ENCODE measurements at regions not wholly inside any gene's neighbourhood (a gene's known extent, or its start where the extent isn't known, plus 50 kb on each side); places are given as distances from the start of the nearest gene placed in this dataset.

GRCh38 chr18:47618758-47619157, 311.7 kb downstream of the SMAD2 start:
- Histone ChIP-seq H3K27ac (no peak overlapping the region), H3K36me3 (no peaks in the 10 kb centered on the region), H3K4me2 (no peak overlapping the region), H3K27me3 (no peaks in the 10 kb centered on the region), H3F3A (ENCODE audit: low read depth) (no peaks in the 10 kb centered on the region), H3K4me1 (no peaks in the 10 kb centered on the region), H3K4me3 (no peak overlapping the region), H2AFZ (replicated peaks) (no peak overlapping the region), H4K20me1 (ENCODE audit: low read depth) (no peaks in the 10 kb centered on the region), H3K9me3 (ENCODE audit: low read depth) (no peaks in the 10 kb centered on the region), H3K9ac (no peak overlapping the region), H3K79me2 (ENCODE audit: low read depth) (no peaks in the 10 kb centered on the region)
- Mint-ChIP-seq H3K4me1 (no peaks in the 10 kb centered on the region), H3K36me3 (no peaks in the 10 kb centered on the region), H3K27ac (no peak overlapping the region), H3K27me3 (ENCODE audit: insufficient read depth, low read depth) (peaks cover 3% of the 10 kb centered on the region), H3K4me3 (no peak overlapping the region), H3K9me3 (no peaks in the 10 kb centered on the region)
- DNase-seq (ENCODE audit: low spot score), result no peak
- TF ChIP-seq EZH2phosphoT487 (IDR thresholded peaks at IDR 0.05), result no peak
- TF ChIP-seq CTCF (IDR thresholded peaks at IDR 0.05), result no peak

GRCh38 chr18:47615043-47615442, 315.4 kb downstream of the SMAD2 start:
- no peak overlapping the region for H3K27ac Mint-ChIP-seq
- no peaks in the 10 kb centered on the region for H4K20me1 ChIP-seq (ENCODE audit: low read depth)
- no peaks in the 10 kb centered on the region for H3K27me3 ChIP-seq
- H3F3A ChIP-seq (ENCODE audit: low read depth), result no peaks in the 10 kb centered on the region
- H3K9ac ChIP-seq, result no peak overlapping the region
- no peaks in the 10 kb centered on the region for H3K36me3 ChIP-seq
- H3K4me1 Mint-ChIP-seq, result no peaks in the 10 kb centered on the region
- DNase-seq (ENCODE audit: low spot score), result no peak
- H3K27ac ChIP-seq, result no peak overlapping the region
- TF ChIP-seq EZH2phosphoT487 (IDR thresholded peaks at IDR 0.05), result no peak
- no peak for TF ChIP-seq EZH2 (IDR thresholded peaks at IDR 0.05)
- TF ChIP-seq CTCF (IDR thresholded peaks at IDR 0.05), result no peak
- H3K4me3 ChIP-seq, result no peak overlapping the region
- H3K79me2 ChIP-seq (ENCODE audit: low read depth), result no peaks in the 10 kb centered on the region
- no peak overlapping the region for H3K4me3 Mint-ChIP-seq
- no peak overlapping the region for H2AFZ ChIP-seq (replicated peaks)
- peaks cover 3% of the 10 kb centered on the region for H3K9me3 ChIP-seq (ENCODE audit: low read depth)
- no peaks in the 10 kb centered on the region for H3K4me1 ChIP-seq
- no peak overlapping the region for H3K4me2 ChIP-seq
- H3K27me3 Mint-ChIP-seq (ENCODE audit: insufficient read depth, low read depth), result peaks cover 3% of the 10 kb centered on the region
- H3K36me3 Mint-ChIP-seq, result no peaks in the 10 kb centered on the region
- H3K9me3 Mint-ChIP-seq, result no peaks in the 10 kb centered on the region

- no peaks in the 10 kb centered on the region for H3K4me1 Mint-ChIP-seq
- Histone ChIP-seq H3F3A (ENCODE audit: low read depth) (no peaks in the 10 kb centered on the region), H3K36me3 (no peaks in the 10 kb centered on the region), H3K4me3 (no peak overlapping the region), H3K27ac (no peak overlapping the region), H3K79me2 (ENCODE audit: low read depth) (no peaks in the 10 kb centered on the region), H3K9ac (no peak overlapping the region), H3K4me2 (no peak overlapping the region), H3K27me3 (no peaks in the 10 kb centered on the region), H4K20me1 (ENCODE audit: low read depth) (no peaks in the 10 kb centered on the region), H3K9me3 (ENCODE audit: low read depth) (peaks cover 3% of the 10 kb centered on the region), H2AFZ (replicated peaks) (no peak overlapping the region), H3K4me1 (no peaks in the 10 kb centered on the region)
- no peaks in the 10 kb centered on the region for H3K36me3 Mint-ChIP-seq
- no peak for DNase-seq (ENCODE audit: low spot score)
- TF ChIP-seq CTCF (IDR thresholded peaks at IDR 0.05) (no peak), EZH2phosphoT487 (IDR thresholded peaks at IDR 0.05) (no peak), EZH2 (IDR thresholded peaks at IDR 0.05) (no peak)
- H3K27ac Mint-ChIP-seq, result no peak overlapping the region
- H3K27me3 Mint-ChIP-seq (ENCODE audit: insufficient read depth, low read depth), result peaks cover 3% of the 10 kb centered on the region
- H3K9me3 Mint-ChIP-seq, result no peaks in the 10 kb centered on the region
- H3K4me3 Mint-ChIP-seq, result no peak overlapping the region
Measured at GRCh38 chr18:47613929-47614328, 316.5 kb downstream of the SMAD2 start.

- Histone ChIP-seq H2AFZ (replicated peaks) (no peak overlapping the region), H3K36me3 (no peaks in the 10 kb centered on the region), H3K9ac (no peak overlapping the region), H3F3A (ENCODE audit: low read depth) (no peaks in the 10 kb centered on the region), H3K27ac (no peak overlapping the region), H4K20me1 (ENCODE audit: low read depth) (no peaks in the 10 kb centered on the region), H3K4me3 (no peak overlapping the region), H3K4me1 (no peaks in the 10 kb centered on the region), H3K4me2 (no peak overlapping the region), H3K9me3 (ENCODE audit: low read depth) (peaks cover 3% of the 10 kb centered on the region), H3K79me2 (ENCODE audit: low read depth) (no peaks in the 10 kb centered on the region), H3K27me3 (no peaks in the 10 kb centered on the region)
- no peak for DNase-seq (ENCODE audit: low spot score)
- Mint-ChIP-seq H3K27me3 (ENCODE audit: insufficient read depth, low read depth) (peaks cover 3% of the 10 kb centered on the region), H3K36me3 (no peaks in the 10 kb centered on the region), H3K4me3 (no peak overlapping the region), H3K4me1 (no peaks in the 10 kb centered on the region), H3K27ac (no peak overlapping the region), H3K9me3 (no peaks in the 10 kb centered on the region)
- no peak for TF ChIP-seq CTCF (IDR thresholded peaks at IDR 0.05)
- TF ChIP-seq EZH2 (IDR thresholded peaks at IDR 0.05), result no peak
- TF ChIP-seq EZH2phosphoT487 (IDR thresholded peaks at IDR 0.05), result no peak
Measured at GRCh38 chr18:47611649-47612048, 318.8 kb downstream of the SMAD2 start.
